Progenitor cell of endocrine pancreas (in vitro differentiated cells): ENCODE measurements at regions not wholly inside any gene's neighbourhood (a gene's known extent, or its start where the extent isn't known, plus 50 kb on each side); places are given as distances from the start of the nearest gene placed in this dataset.

Experiments used
- DNase-seq: peaks from one replicate; pipeline ENCODE4 v3.0.0; 2021; ENCODE audit warnings: low spot score; ENCODE audit not compliant: unreplicated experiment
- H3K27ac Mint-ChIP-seq: 2 replicates; pipeline ENCODE4 v1.8.0; 2021; ENCODE audit warnings: mild to moderate bottlenecking, moderate library complexity, mixed read lengths
- H3K27me3 Mint-ChIP-seq: 2 replicates; pipeline ENCODE4 v1.8.0; 2021; ENCODE audit warnings: mixed read lengths
- H3K36me3 Mint-ChIP-seq: 2 replicates; pipeline ENCODE4 v1.8.0; 2022; ENCODE audit warnings: mixed read lengths; ENCODE audit not compliant: insufficient read depth
- H3K4me1 Mint-ChIP-seq: 2 replicates; pipeline ENCODE4 v1.8.0; 2021; ENCODE audit warnings: low read depth, mixed read lengths
- H3K4me3 Mint-ChIP-seq: 2 replicates; pipeline ENCODE4 v1.8.0; 2021; ENCODE audit warnings: low read depth, mild to moderate bottlenecking, moderate library complexity, mixed read lengths
- H3K9me3 Mint-ChIP-seq: 2 replicates; pipeline ENCODE4 v1.8.0; 2021; ENCODE audit warnings: low read depth, mixed read lengths
- CTCF ChIP-seq: fragments of 200-600 bp; sonication (generic); IDR thresholded peaks from one replicate; pipeline ENCODE4 v1.5.0; 2021; ENCODE audit warnings: antibody characterized with exemption, mild to moderate bottlenecking; ENCODE audit not compliant: unreplicated experiment

GRCh38 chr4:157421365-157421764 is 200.8 kb downstream of the GRIA2 start:
- peaks cover 2% of the 10 kb centered on the region for H3K36me3 Mint-ChIP-seq
- H3K4me3 Mint-ChIP-seq: no peak overlapping the region
- no peak for TF ChIP-seq CTCF
- no peaks in the 10 kb centered on the region for H3K27me3 Mint-ChIP-seq
- peaks cover 6% of the 10 kb centered on the region for H3K9me3 Mint-ChIP-seq
- H3K4me1 Mint-ChIP-seq: no peaks in the 10 kb centered on the region
- H3K27ac Mint-ChIP-seq: no peak overlapping the region
- no peak for DNase-seq
